ENCODE measurements at regions not wholly inside any gene's neighbourhood (a gene's known extent, or its start where the extent isn't known, plus 50 kb on each side); places are given as distances from the start of the nearest gene placed in this dataset.

DNA sequence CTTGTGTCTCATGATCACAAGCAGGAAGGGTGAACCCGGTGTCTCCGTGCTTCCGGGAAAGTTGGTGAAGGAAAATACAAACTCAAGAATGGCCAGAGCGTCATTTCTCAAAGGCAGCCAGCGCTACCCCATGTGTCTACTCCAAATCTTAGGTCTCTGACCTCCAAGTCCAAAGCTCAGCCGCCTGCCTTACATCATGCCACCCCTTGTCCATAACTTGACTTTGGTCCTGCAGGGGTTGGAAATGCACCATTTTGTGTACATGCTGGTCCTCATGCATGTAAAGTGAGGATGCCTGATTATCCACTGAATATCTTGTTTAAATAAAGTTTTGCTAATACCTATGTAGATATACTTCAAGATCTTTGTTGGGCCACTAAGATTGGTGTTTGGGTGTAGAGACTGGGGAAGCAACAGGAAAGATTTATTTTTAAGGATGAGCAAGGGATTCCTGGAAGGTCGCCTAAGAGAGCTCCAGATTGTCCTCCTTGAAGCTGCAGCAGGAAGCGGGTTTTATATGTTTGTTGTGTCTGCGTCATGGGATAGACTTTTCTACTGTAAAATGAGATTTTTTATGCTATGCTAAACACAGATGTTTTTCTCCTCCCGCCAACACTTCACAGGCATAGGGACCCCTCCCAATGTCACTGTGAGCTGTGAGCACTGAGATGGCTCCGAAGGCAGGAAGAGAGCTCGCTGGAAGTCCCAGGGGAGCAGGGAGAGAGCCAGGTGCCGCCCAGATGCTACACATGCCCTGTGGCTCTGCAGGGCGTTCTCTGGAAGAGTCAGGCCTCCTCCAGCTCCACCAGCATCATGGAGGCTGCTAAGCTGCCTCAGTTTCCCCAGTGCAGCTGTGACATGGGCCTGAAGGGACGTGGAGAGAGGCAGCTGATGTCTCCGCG is 176.2 kb upstream of the HDAC4 start:
- TF ChIP-seq, protein P1, sequence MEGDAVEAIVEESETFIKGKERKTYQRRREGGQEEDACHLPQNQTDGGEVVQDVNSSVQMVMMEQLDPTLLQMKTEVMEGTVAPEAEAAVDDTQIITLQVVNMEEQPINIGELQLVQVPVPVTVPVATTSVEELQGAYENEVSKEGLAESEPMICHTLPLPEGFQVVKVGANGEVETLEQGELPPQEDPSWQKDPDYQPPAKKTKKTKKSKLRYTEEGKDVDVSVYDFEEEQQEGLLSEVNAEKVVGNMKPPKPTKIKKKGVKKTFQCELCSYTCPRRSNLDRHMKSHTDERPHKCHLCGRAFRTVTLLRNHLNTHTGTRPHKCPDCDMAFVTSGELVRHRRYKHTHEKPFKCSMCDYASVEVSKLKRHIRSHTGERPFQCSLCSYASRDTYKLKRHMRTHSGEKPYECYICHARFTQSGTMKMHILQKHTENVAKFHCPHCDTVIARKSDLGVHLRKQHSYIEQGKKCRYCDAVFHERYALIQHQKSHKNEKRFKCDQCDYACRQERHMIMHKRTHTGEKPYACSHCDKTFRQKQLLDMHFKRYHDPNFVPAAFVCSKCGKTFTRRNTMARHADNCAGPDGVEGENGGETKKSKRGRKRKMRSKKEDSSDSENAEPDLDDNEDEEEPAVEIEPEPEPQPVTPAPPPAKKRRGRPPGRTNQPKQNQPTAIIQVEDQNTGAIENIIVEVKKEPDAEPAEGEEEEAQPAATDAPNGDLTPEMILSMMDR (IDR thresholded peaks at IDR 0.05): no peak

DNA sequence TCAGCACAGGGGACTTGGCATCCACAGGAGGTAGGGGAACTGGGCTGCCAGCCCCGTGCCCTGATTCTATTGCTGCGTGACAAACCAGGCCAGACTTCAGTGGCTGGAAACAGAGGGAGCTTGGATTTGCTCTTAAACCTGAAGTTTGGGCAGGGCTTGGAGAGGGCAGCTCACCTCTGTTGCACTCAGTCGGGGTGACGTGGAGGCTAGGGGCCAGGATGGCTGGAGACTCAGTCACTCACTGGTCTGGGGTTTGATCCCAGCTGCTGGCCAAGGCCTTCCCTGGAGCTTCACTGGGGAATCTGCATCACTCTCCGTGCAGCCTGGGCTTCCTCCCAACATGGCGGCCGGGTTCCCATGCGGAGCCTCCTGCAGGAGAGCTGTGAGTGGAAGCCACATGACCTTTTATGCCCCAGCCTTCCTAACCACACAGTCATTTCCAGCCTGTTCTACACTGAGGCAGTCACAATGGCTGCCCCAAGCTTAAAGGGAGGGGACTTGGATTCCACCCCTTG is 175.2 kb upstream of the HDAC4 start:
- Histone ChIP-seq H3K36me3 (ENCODE audit: control insufficient read depth, insufficient read depth, low read length) (no peaks in the 10 kb centered on the region), H3K9me3 (ENCODE audit: control insufficient read depth, insufficient read depth, low read length) (no peaks in the 10 kb centered on the region), H3K4me1 (ENCODE audit: control insufficient read depth, insufficient read depth, low read length) (no peaks in the 10 kb centered on the region), H3K4me3 (ENCODE audit: low read length) (no peak overlapping the region), H3K27ac (ENCODE audit: low read length) (no peak overlapping the region), H3K27me3 (ENCODE audit: control insufficient read depth, insufficient read depth, low read length) (no peaks in the 10 kb centered on the region)
- DNase-seq: no peak
- Mint-ChIP-seq H3K4me3 (no peak overlapping the region), H3K36me3 (no peaks in the 10 kb centered on the region), H3K27ac (no peak overlapping the region), H3K27me3 (ENCODE audit: low read depth in 2 of 2) (peaks cover 0 to 6% of the 10 kb centered on the region in 2 donors), H3K4me1 (no peaks in the 10 kb centered on the region), H3K9me3 (no peaks in the 10 kb centered on the region)
- no peak for ATAC-seq
- TF ChIP-seq, protein P1 (IDR thresholded peaks at IDR 0.05): no peak
- 93% methylated on average over 8 of the region's 8 CpGs for WGBS (ENCODE audit: insufficient coverage)
- intact Hi-C loops (cut with micrococcal nuclease): no loop called here

More for the DNA sequence above, 176.2 kb upstream of the HDAC4 start:
- no peaks in the 10 kb centered on the region for H3K9me3 ChIP-seq (ENCODE audit: control insufficient read depth, insufficient read depth, low read length)
- H3K27ac ChIP-seq (ENCODE audit: low read length): no peak overlapping the region
- H3K4me1 ChIP-seq (ENCODE audit: control insufficient read depth, insufficient read depth, low read length): no peaks in the 10 kb centered on the region
- Mint-ChIP-seq H3K4me3 (no peak overlapping the region), H3K27ac (no peak overlapping the region), H3K36me3 (no peaks in the 10 kb centered on the region), H3K9me3 (no peaks in the 10 kb centered on the region), H3K27me3 (ENCODE audit: low read depth in 2 of 2) (peaks cover 0 to 6% of the 10 kb centered on the region in 2 donors), H3K4me1 (no peaks in the 10 kb centered on the region)
- WGBS (ENCODE audit: insufficient coverage): 94% methylated on average over 17 of the region's 17 CpGs
- intact Hi-C loops (cut with micrococcal nuclease): no loop called here
- DNase-seq: no peak
- H3K4me3 ChIP-seq (ENCODE audit: low read length): no peak overlapping the region
- no peak for ATAC-seq
- no peaks in the 10 kb centered on the region for H3K36me3 ChIP-seq (ENCODE audit: control insufficient read depth, insufficient read depth, low read length)
- H3K27me3 ChIP-seq (ENCODE audit: control insufficient read depth, insufficient read depth, low read length): no peaks in the 10 kb centered on the region

GRCh38 chr2:239574434-239575156 is 173.8 kb upstream of the HDAC4 start:
- H3K36me3 Mint-ChIP-seq: no peaks in the 10 kb centered on the region

More at GRCh38 chr2:239574434-239575156, 173.8 kb upstream of the HDAC4 start:
- Mint-ChIP-seq H3K4me3 (no peak overlapping the region), H3K27me3 (ENCODE audit: low read depth in 2 of 2) (peaks cover 3 to 6% of the 10 kb centered on the region in 2 donors), H3K4me1 (peaks cover 0 to 5% of the 10 kb centered on the region in 2 donors), H3K27ac (no peak overlapping the region), H3K9me3 (no peaks in the 10 kb centered on the region)
- Histone ChIP-seq H3K4me3 (ENCODE audit: low read length) (no peak overlapping the region), H3K4me1 (ENCODE audit: control insufficient read depth, insufficient read depth, low read length) (no peaks in the 10 kb centered on the region), H3K36me3 (ENCODE audit: control insufficient read depth, insufficient read depth, low read length) (no peaks in the 10 kb centered on the region), H3K27ac (ENCODE audit: low read length) (no peak overlapping the region), H3K9me3 (ENCODE audit: control insufficient read depth, insufficient read depth, low read length) (no peaks in the 10 kb centered on the region), H3K27me3 (ENCODE audit: control insufficient read depth, insufficient read depth, low read length) (no peaks in the 10 kb centered on the region)
- ATAC-seq (no peak), DNase-seq (no peak)
- intact Hi-C loops (cut with micrococcal nuclease): no loop called here
- 91% methylated on average over 13 of the region's 13 CpGs for WGBS (ENCODE audit: insufficient coverage)
- TF ChIP-seq, protein P1 (IDR thresholded peaks at IDR 0.05): no peak
